ENCODE measurements at regions not wholly inside any gene's neighbourhood (a gene's known extent, or its start where the extent isn't known, plus 50 kb on each side); places are given as distances from the start of the nearest gene placed in this dataset.

DNA sequence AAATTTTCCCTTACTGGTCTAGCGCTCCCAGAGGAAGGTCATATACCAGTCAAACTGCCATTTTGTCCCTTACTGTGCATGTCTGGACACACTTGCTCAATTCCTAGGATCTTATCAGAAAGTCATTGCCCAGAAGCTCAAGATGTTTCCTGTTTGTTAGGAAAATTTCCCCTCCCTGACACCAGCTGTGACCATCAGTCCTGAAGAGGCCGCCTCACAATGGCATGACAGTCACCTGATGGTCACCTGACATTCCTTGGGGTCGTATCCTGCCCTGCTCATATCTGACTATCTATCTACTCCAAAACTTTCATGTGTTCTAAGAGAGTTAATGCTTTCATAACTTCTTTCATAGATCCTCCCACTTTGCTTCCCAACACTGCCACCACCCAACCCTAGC, 219.9 kb downstream of the OTOR start:
- no peak for TF ChIP-seq POLR2AphosphoS5 (IDR thresholded peaks at IDR 0.05; ENCODE audit: low read depth, low read length)
- no peak for TF ChIP-seq SIN3A (IDR thresholded peaks at IDR 0.05; ENCODE audit: borderline replicate concordance, insufficient read depth, low read length)

Data from PFSK-1 (cell line).